ENCODE measurements at regions not wholly inside any gene's neighbourhood (a gene's known extent, or its start where the extent isn't known, plus 50 kb on each side); places are given as distances from the start of the nearest gene placed in this dataset.

GRCh38 chr5:67292201-67292940 is 95.8 kb upstream of the CD180 start:
- H3K4me3 ChIP-seq (ENCODE audit: low read depth, low read length): no peak overlapping the region
- ATAC-seq (ENCODE audit: low read depth in 2 of 2): no peak

DNA sequence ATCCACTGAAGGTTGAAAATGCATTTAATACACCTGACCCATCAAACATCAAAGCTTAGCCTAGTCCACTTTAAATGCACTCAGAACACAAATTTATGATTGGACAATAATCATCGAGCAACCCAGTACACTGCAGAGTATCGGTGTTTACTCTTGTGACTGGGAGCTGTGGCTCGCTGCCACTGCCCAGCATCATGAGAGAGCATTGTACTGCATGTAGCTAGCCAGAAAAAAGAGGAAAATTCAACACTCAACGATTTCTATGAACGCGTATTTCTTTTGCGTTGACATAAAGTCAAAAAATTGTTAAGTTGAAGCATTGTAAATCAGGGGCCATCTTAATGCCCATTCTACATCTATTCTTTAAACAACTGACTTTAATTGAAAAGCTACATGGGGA is 95.1 kb upstream of the CD180 start:
- ATAC-seq (ENCODE audit: low read depth in 2 of 2) (no peak), DNase-seq (no peak)
- H3K27me3 Mint-ChIP-seq: peaks cover 14% of the 10 kb centered on the region
- H3K27ac ChIP-seq (ENCODE audit: insufficient read depth, low read length, poor library complexity, severe bottlenecking): no peak overlapping the region
- no peaks in the 10 kb centered on the region for H3K9me3 ChIP-seq (ENCODE audit: control insufficient read depth in 2 of 2, low read length in 2 of 2)
- H3K36me3 Mint-ChIP-seq: no peaks in the 10 kb centered on the region
- H3K4me3 Mint-ChIP-seq: no peak overlapping the region
- no peaks in the 10 kb centered on the region for H3K9me3 Mint-ChIP-seq
- H3K4me1 Mint-ChIP-seq: no peaks in the 10 kb centered on the region
- peaks cover 4% of the 10 kb centered on the region for H3K27me3 ChIP-seq (ENCODE audit: control insufficient read depth, insufficient read depth, low read length)
- H3K36me3 ChIP-seq (ENCODE audit: control insufficient read depth, insufficient read depth, low read length): no peaks in the 10 kb centered on the region
- H3K27ac Mint-ChIP-seq: no peak overlapping the region
- H3K4me3 ChIP-seq (ENCODE audit: low read depth, low read length): no peak overlapping the region
- H3K4me1 ChIP-seq (ENCODE audit: control insufficient read depth, insufficient read depth, low read length, poor library complexity, severe bottlenecking): no peaks in the 10 kb centered on the region

More at GRCh38 chr5:67292201-67292940, 95.8 kb upstream of the CD180 start:
- no peaks in the 10 kb centered on the region for H3K4me1 Mint-ChIP-seq
- no peak overlapping the region for H3K4me3 Mint-ChIP-seq
- peaks cover 4% of the 10 kb centered on the region for H3K27me3 ChIP-seq (ENCODE audit: control insufficient read depth, insufficient read depth, low read length)
- H3K36me3 Mint-ChIP-seq: no peaks in the 10 kb centered on the region
- no peaks in the 10 kb centered on the region for H3K9me3 ChIP-seq (ENCODE audit: control insufficient read depth in 2 of 2, low read length in 2 of 2)
- no peak overlapping the region for H3K27ac ChIP-seq (ENCODE audit: insufficient read depth, low read length, poor library complexity, severe bottlenecking)
- peaks cover 9% of the 10 kb centered on the region for H3K27me3 Mint-ChIP-seq
- no peak for DNase-seq
- H3K27ac Mint-ChIP-seq: peak overlapping the region in 1 of 3 donors; percentile 68
- H3K36me3 ChIP-seq (ENCODE audit: control insufficient read depth, insufficient read depth, low read length): no peaks in the 10 kb centered on the region
- no peaks in the 10 kb centered on the region for H3K9me3 Mint-ChIP-seq
- no peaks in the 10 kb centered on the region for H3K4me1 ChIP-seq (ENCODE audit: control insufficient read depth, insufficient read depth, low read length, poor library complexity, severe bottlenecking)

DNA sequence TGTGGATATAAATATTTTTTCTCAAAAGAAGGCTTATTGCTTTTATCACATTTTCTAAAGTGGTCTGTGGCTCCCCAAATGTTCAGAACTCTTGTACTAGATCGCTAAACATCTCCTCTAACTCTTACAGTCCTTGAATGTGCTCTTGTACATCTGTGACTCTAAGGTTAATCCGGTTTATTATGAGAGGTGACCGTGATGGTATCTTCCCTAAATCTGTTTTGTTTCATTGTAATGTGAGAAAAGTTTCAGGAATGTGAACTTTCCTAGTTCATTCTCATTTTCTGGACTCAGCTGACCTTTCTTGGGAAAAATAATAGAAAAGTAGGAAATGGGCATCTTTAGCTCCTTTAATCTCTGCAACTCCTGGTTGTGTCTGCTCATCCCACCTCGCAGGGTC is 94.5 kb upstream of the CD180 start:
- peaks cover 7% of the 10 kb centered on the region for H3K27me3 ChIP-seq (ENCODE audit: control insufficient read depth, insufficient read depth, low read length)

GRCh38 chr5:67290655-67291054 is 94.1 kb upstream of the CD180 start:
- Histone ChIP-seq H3K27ac (ENCODE audit: insufficient read depth, low read length, poor library complexity, severe bottlenecking) (no peak overlapping the region), H3K36me3 (ENCODE audit: control insufficient read depth, insufficient read depth, low read length) (no peaks in the 10 kb centered on the region), H3K4me3 (ENCODE audit: low read depth, low read length) (no peak overlapping the region), H3K4me1 (ENCODE audit: control insufficient read depth, insufficient read depth, low read length, poor library complexity, severe bottlenecking) (no peaks in the 10 kb centered on the region), H3K27me3 (ENCODE audit: control insufficient read depth, insufficient read depth, low read length) (peaks cover 7% of the 10 kb centered on the region), H3K9me3 (ENCODE audit: control insufficient read depth in 2 of 2, low read length in 2 of 2) (no peaks in the 10 kb centered on the region)
- Mint-ChIP-seq H3K27me3 (peaks cover 14% of the 10 kb centered on the region), H3K4me1 (no peaks in the 10 kb centered on the region), H3K36me3 (no peaks in the 10 kb centered on the region), H3K27ac (no peak overlapping the region), H3K9me3 (no peaks in the 10 kb centered on the region), H3K4me3 (no peak overlapping the region)
- ATAC-seq (ENCODE audit: low read depth in 2 of 2) (no peak), DNase-seq (no peak)

More for the DNA sequence above, 94.5 kb upstream of the CD180 start:
- Histone ChIP-seq H3K27ac (ENCODE audit: insufficient read depth, low read length, poor library complexity, severe bottlenecking) (no peak overlapping the region), H3K36me3 (ENCODE audit: control insufficient read depth, insufficient read depth, low read length) (no peaks in the 10 kb centered on the region), H3K4me1 (ENCODE audit: control insufficient read depth, insufficient read depth, low read length, poor library complexity, severe bottlenecking) (no peaks in the 10 kb centered on the region), H3K9me3 (ENCODE audit: control insufficient read depth in 2 of 2, low read length in 2 of 2) (no peaks in the 10 kb centered on the region), H3K4me3 (ENCODE audit: low read depth, low read length) (no peak overlapping the region)
- Mint-ChIP-seq H3K4me1 (no peaks in the 10 kb centered on the region), H3K36me3 (no peaks in the 10 kb centered on the region), H3K4me3 (no peak overlapping the region), H3K27ac (no peak overlapping the region), H3K27me3 (peaks cover 14% of the 10 kb centered on the region), H3K9me3 (no peaks in the 10 kb centered on the region)
- ATAC-seq (ENCODE audit: low read depth in 2 of 2) (no peak), DNase-seq (no peak)

- peaks cover 7% of the 10 kb centered on the region for H3K27me3 ChIP-seq (ENCODE audit: control insufficient read depth, insufficient read depth, low read length)
- Mint-ChIP-seq H3K27me3 (peaks cover 18% of the 10 kb centered on the region), H3K27ac (no peak overlapping the region), H3K36me3 (no peaks in the 10 kb centered on the region), H3K4me3 (no peak overlapping the region), H3K4me1 (no peaks in the 10 kb centered on the region), H3K9me3 (no peaks in the 10 kb centered on the region)
- ATAC-seq (ENCODE audit: low read depth in 2 of 2) (no peak), DNase-seq (no peak)
- H3K4me1 ChIP-seq (ENCODE audit: control insufficient read depth, insufficient read depth, low read length, poor library complexity, severe bottlenecking): no peaks in the 10 kb centered on the region
- H3K9me3 ChIP-seq (ENCODE audit: control insufficient read depth in 2 of 2, low read length in 2 of 2): no peaks in the 10 kb centered on the region
- no peak overlapping the region for H3K4me3 ChIP-seq (ENCODE audit: low read depth, low read length)
- H3K36me3 ChIP-seq (ENCODE audit: control insufficient read depth, insufficient read depth, low read length): no peaks in the 10 kb centered on the region
- H3K27ac ChIP-seq (ENCODE audit: insufficient read depth, low read length, poor library complexity, severe bottlenecking): no peak overlapping the region
Measured at GRCh38 chr5:67289763-67290521, 93.3 kb upstream of the CD180 start.

DNA sequence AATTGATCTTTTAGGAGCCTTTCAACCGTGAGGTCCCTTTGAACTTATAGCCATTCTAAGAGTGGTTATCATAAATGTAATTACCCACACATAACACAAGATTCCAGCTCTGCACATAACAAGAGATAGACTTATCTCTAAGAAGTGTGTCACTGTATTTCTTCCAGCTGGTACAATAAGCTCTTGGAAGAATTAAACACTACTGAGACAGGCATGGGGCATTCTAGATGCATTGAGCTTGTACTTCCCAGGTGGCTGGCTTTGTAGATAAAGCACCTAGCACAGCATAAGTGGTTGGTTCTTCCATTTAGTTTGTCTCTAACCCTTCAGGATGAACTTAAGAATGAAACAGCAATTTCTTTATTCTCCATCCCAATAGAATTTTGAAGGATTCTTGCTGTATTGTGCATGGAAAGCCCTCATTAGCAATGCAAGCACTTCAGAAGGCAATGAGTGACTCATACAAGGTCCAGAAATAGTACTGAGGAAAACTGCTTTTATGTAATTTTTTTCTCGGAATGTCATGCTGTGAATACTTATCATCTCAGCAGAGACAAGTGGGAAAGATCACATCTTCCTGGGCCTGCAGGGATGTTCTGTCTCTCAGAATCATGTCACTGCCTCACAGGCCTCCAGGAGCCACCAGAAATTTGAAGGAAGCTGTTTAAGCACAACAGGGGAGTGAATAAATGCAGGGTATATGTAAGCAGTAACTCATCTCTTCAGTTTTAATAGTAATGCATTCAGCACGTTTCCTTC is 91.1 kb upstream of the CD180 start:
- Mint-ChIP-seq H3K4me1 (no peaks in the 10 kb centered on the region), H3K9me3 (no peaks in the 10 kb centered on the region)
- no peaks in the 10 kb centered on the region for H3K36me3 ChIP-seq (ENCODE audit: control insufficient read depth, insufficient read depth, low read length)

DNA sequence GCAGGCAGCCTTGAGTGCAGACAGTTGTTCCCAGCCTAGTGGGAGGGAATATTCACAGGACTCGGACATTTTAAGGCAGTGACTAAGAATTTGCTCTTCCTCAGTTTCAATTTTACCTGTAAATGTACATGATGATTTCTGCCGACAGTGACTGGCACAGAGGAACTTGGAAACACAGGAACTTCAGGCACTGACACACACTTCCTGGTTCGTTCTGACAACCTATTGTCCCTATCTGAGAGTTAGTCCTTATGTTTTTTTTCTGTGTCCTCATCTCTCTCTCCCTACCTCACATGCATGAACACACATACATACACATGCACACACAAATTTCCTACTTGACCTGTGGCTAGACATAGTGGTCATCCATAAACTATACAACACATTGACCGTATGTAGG is 89.4 kb upstream of the CD180 start:
- Mint-ChIP-seq H3K4me1 (no peaks in the 10 kb centered on the region), H3K4me3 (no peak overlapping the region), H3K27ac (no peak overlapping the region), H3K27me3 (peaks cover 18% of the 10 kb centered on the region), H3K9me3 (no peaks in the 10 kb centered on the region), H3K36me3 (no peaks in the 10 kb centered on the region)
- H3K27me3 ChIP-seq (ENCODE audit: control insufficient read depth, insufficient read depth, low read length): peaks cover 7% of the 10 kb centered on the region
- ATAC-seq (ENCODE audit: low read depth in 2 of 2): no peak
- DNase-seq: no peak
- no peak overlapping the region for H3K27ac ChIP-seq (ENCODE audit: insufficient read depth, low read length, poor library complexity, severe bottlenecking)
- H3K36me3 ChIP-seq (ENCODE audit: control insufficient read depth, insufficient read depth, low read length): no peaks in the 10 kb centered on the region
- H3K4me3 ChIP-seq (ENCODE audit: low read depth, low read length): no peak overlapping the region
- H3K4me1 ChIP-seq (ENCODE audit: control insufficient read depth, insufficient read depth, low read length, poor library complexity, severe bottlenecking): no peaks in the 10 kb centered on the region
- H3K9me3 ChIP-seq (ENCODE audit: control insufficient read depth in 2 of 2, low read length in 2 of 2): no peaks in the 10 kb centered on the region

More for the DNA sequence above, 91.1 kb upstream of the CD180 start:
- Histone ChIP-seq H3K27ac (ENCODE audit: insufficient read depth, low read length, poor library complexity, severe bottlenecking) (no peak overlapping the region), H3K9me3 (ENCODE audit: control insufficient read depth in 2 of 2, low read length in 2 of 2) (no peaks in the 10 kb centered on the region), H3K27me3 (ENCODE audit: control insufficient read depth, insufficient read depth, low read length) (peaks cover 7% of the 10 kb centered on the region), H3K4me3 (ENCODE audit: low read depth, low read length) (no peak overlapping the region), H3K4me1 (ENCODE audit: control insufficient read depth, insufficient read depth, low read length, poor library complexity, severe bottlenecking) (no peaks in the 10 kb centered on the region)
- Mint-ChIP-seq H3K36me3 (no peaks in the 10 kb centered on the region), H3K4me3 (no peak overlapping the region), H3K27me3 (peaks cover 18% of the 10 kb centered on the region), H3K27ac (no peak overlapping the region)
- DNase-seq: no peak
- no peak for ATAC-seq (ENCODE audit: low read depth in 2 of 2)
